HG03060 (cell line): ENCODE measurements at regions not wholly inside any gene's neighbourhood (a gene's known extent, or its start where the extent isn't known, plus 50 kb on each side); places are given as distances from the start of the nearest gene placed in this dataset.

ENCODE experiments used
- ATAC-seq: cut with Tn5 transposase; IDR thresholded peaks from one replicate; pipeline ENCODE4 v1.9.1; 2021; ENCODE audit warnings: low read depth, moderate number of reproducible peaks; ENCODE audit not compliant: unreplicated experiment

GRCh38 chr4:153127760-153128494 lies 76.3 kb upstream of the TRIM2 start:
- ATAC-seq = no peak

GRCh38 chr4:153131596-153131995 lies 72.6 kb upstream of the TRIM2 start:
- ATAC-seq = no peak

- ATAC-seq = no peak
These were observed 67.1 kb upstream of the TRIM2 start for GRCh38 chr4:153137159-153137558.

- no peak for ATAC-seq
These were observed 66.3 kb upstream of the TRIM2 start for GRCh38 chr4:153137677-153138630.

GRCh38 chr4:153138736-153139135 lies 65.5 kb upstream of the TRIM2 start:
- no peak for ATAC-seq

GRCh38 chr4:153140294-153140693 lies 63.9 kb upstream of the TRIM2 start:
- no peak for ATAC-seq

GRCh38 chr4:153141238-153141637 lies 63.0 kb upstream of the TRIM2 start:
- no peak for ATAC-seq

GRCh38 chr4:153142700-153143438 lies 61.4 kb upstream of the TRIM2 start:
- ATAC-seq = no peak

GRCh38 chr4:153143527-153144348 lies 60.5 kb upstream of the TRIM2 start:
- ATAC-seq = peak; percentile 48

- ATAC-seq = no peak
These were observed 58.2 kb upstream of the TRIM2 start for GRCh38 chr4:153146031-153146430.

GRCh38 chr4:153146961-153147360 lies 57.3 kb upstream of the TRIM2 start:
- ATAC-seq = no peak

- ATAC-seq = no peak
These were observed 55.5 kb upstream of the TRIM2 start for GRCh38 chr4:153148791-153149190.

GRCh38 chr4:153151535-153152455 lies 52.4 kb upstream of the TRIM2 start:
- no peak for ATAC-seq

- ATAC-seq = no peak
These were observed 51.5 kb upstream of the TRIM2 start for GRCh38 chr4:153152501-153153338.

- no peak for ATAC-seq
These were observed 50.8 kb upstream of the TRIM2 start for GRCh38 chr4:153153339-153153871.

- ATAC-seq = no peak
These were observed 50.0 kb upstream of the TRIM2 start for GRCh38 chr4:153154007-153154975.
